Psoas muscle (tissue), 7 donors: ENCODE measurements at regions not wholly inside any gene's neighbourhood (a gene's known extent, or its start where the extent isn't known, plus 50 kb on each side); places are given as distances from the start of the nearest gene placed in this dataset.
A peak's percentile ranks its signal among the peaks of the same experiment; 100 is the strongest.

Source experiments
- ATAC-seq, 4 donors: fragments of 200-7000 bp; cut with Tn5 transposase; one replicate each; pipeline ENCODE4 v1.9.1; 2020; ENCODE audit warnings: moderate library complexity in 3 of 4, mild to moderate bottlenecking in 2 of 4
- DNase-seq, 2 donors: peaks; one replicate each; pipeline ENCODE4 v3.0.0-alpha.2; 2020
- H3K27ac ChIP-seq: fragments of 200-600 bp; one replicate; pipeline ENCODE4 v1.8.0; 2022
- H3K27me3 ChIP-seq, 3 donors: fragments of 200-600 bp in 1 of 3; one replicate each; pipeline versions ENCODE4 v1.6.1 to v1.8.0; 2013 to 2022; ENCODE audit warnings: low read length in 2 of 3, mild to moderate bottlenecking in 2 of 3, moderate library complexity in 1 of 3; ENCODE audit not compliant: insufficient read depth in 3 of 3
- H3K36me3 ChIP-seq, 2 donors: fragments of 200-600 bp in 1 of 2; one replicate each; pipeline versions ENCODE4 v1.6.1 to v1.8.0; 2013 to 2022; ENCODE audit warnings: low read depth in 1 of 2, mild to moderate bottlenecking in 1 of 2, moderate library complexity in 1 of 2; ENCODE audit not compliant: insufficient read depth in 1 of 2
- H3K4me1 ChIP-seq: fragments of 200-600 bp; one replicate; pipeline ENCODE4 v1.8.0; 2022
- H3K4me3 ChIP-seq: fragments of 200-600 bp; one replicate; pipeline ENCODE4 v1.8.0; 2022; ENCODE audit warnings: mild to moderate bottlenecking
- H3K9me3 ChIP-seq: fragments of 200-600 bp; one replicate; pipeline ENCODE4 v1.8.0; 2022
- CTCF ChIP-seq: fragments of 200-600 bp; IDR thresholded peaks from one replicate; pipeline ENCODE4 v1.8.0; 2022; ENCODE audit warnings: antibody characterized with exemption
- WGBS, 3 donors: extraction: QIAGEN DNeasy Blood & Tissue Kit; methylation state at CpG; one replicate each; pipeline versions ENCODE4 v1.1.6 to v1.1.7; 2013; 5-methylcytosine and 5-hydroxymethylcytosine counted together
- intact Hi-C, 2 donors: fragments of 100-400 bp; cut with DNase I; formaldehyde crosslinking; loops; one replicate each; pipeline versions ENCODE4 v1.11.0 to v1.14.2; 2022
- donor health status: healthy with polysubstance abuse.
- donor health status: DM: no; HTN: no; CAD: no; lungs with moderate emphysema.
- donor health status: Bipolar disorder and iron deficiency.
- donor health status: healthy.
- donor health status: DM: yes; HTN: yes; CAD: no.
- donor health status: DM: no; HTN: no; CAD: no.
- donor health status: DM: yes; HTN: yes; CAD: no.

- Histone ChIP-seq H3K36me3 (no peaks in the 10 kb centered on the region), H3K27ac (peak overlapping the region; percentile 74), H3K4me1 (peaks cover 44% of the 10 kb centered on the region), H3K4me3 (no peak overlapping the region), H3K9me3 (no peaks in the 10 kb centered on the region), H3K27me3 (no peaks in the 10 kb centered on the region)
- 67 to 83% (median 75%) methylated on average over 10 of the region's 10 CpGs for WGBS, 3 donors
- DNase-seq (peak in 1 of 2 donors; percentile 43), ATAC-seq (no peak)
- intact Hi-C loops = no loop called here
- TF ChIP-seq CTCF = no peak
These were observed 223.7 kb downstream of the SEC14L1 start for GRCh38 chr17:77364381-77364911.

DNA sequence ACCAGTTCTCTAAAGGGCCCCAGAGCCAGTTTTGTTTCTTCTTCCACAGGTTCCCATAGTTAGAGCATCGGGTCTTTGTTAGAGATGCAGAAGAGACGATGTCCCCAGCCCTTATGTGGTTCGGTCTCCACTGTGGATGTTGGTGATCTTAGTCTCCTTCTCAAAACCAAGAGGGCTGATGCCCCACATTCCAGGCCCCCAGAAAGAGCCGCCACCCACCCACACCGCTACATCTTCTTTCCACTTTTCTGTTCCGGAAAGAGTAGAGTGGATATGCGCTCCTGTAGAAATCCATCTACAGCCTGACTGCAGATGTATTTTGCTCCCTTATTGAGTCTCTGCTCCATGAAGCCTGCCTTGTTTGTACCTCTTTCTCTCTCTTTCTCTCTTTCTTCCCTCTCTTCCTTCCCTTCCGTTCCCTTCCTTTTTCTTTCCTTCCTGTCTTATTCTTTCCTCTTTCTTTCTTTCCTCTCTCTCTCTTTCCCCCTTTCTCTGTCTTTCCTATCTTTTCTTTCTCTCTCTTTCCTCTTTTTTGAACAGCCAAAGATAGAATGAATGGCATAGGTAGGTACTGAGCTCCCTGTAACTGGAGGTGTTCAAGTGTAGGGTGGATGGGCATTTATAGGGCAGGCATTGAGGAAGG lies 224.3 kb downstream of the SEC14L1 start:
- DNase-seq = no peak
- Histone ChIP-seq H3K4me1 (peaks cover 44% of the 10 kb centered on the region), H3K4me3 (no peak overlapping the region), H3K27me3 (no peaks in the 10 kb centered on the region), H3K36me3 (no peaks in the 10 kb centered on the region), H3K27ac (peak overlapping the region; percentile 74), H3K9me3 (no peaks in the 10 kb centered on the region)
- no peak for ATAC-seq
- intact Hi-C loops = no loop called here
- no peak for TF ChIP-seq CTCF
- 94 to 96% (median 94%) methylated on average over 8 of the region's 8 CpGs for WGBS, 3 donors

DNA sequence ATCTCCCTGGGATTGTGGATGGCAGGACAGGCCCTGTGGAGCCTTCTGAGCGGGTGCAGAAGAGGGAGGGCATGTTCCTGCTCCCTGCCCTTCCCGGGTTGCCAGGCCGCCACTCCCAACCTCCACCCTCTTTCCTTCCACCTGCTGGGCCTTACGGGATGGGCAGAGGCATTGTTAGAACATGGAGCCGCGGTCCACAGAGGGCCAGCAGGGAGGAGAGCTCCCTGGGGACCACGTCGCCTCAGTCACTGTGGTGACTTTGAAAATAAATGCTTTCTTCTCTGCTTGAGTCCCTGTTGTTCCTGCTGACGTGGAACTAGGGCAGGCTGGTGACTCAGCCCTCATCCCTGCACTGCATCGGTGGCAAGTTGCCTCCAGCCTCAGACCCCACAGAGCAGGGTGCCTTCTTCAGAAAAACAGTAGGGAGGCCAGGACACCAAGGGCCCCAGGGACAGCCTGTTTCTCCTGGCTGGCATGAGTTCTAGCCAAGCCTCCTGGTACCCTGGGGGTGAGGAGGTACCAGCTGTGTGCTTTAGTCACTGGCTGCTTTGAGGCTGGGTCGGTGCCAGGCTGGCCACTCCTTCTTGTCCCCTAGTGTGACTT lies 224.9 kb downstream of the SEC14L1 start:
- Histone ChIP-seq H3K27ac (peak overlapping the region; percentile 74), H3K36me3 (no peaks in the 10 kb centered on the region), H3K4me1 (peaks cover 48% of the 10 kb centered on the region), H3K4me3 (no peak overlapping the region), H3K9me3 (no peaks in the 10 kb centered on the region), H3K27me3 (no peaks in the 10 kb centered on the region)
- peak; percentile 80 to 94 for DNase-seq
- WGBS, 3 donors = 23 to 33% (median 24%) methylated on average over 11 of the region's 11 CpGs
- peak; percentile 80 to 89 (median 84) for ATAC-seq
- intact Hi-C loops = no loop called here
- TF ChIP-seq CTCF = no peak

DNA sequence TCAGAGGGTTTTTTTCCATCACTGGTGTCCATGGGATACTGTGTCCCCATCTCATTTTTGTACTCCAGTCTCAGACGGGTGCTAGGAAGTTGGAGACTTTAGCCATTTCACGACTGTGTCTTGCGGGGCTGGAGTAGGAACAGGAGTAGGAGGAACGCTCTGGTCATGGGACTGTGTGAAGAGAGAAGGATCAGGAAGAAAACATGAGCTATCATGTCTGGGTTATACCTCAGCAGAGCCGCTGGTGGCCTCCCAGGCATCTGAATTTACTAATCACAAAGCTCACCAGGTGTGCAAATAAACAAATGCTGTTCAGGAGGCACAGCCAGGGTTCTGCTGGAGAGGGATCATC lies 225.4 kb downstream of the SEC14L1 start:
- no peak for ATAC-seq

More for the DNA sequence above, 225.4 kb downstream of the SEC14L1 start:
- H3K4me3 ChIP-seq = no peak overlapping the region
- 24 to 56% (median 28%) methylated on average over 5 of the region's 5 CpGs for WGBS, 3 donors
- H3K4me1 ChIP-seq = peaks cover 53% of the 10 kb centered on the region
- DNase-seq = no peak
- no peak for TF ChIP-seq CTCF
- no peaks in the 10 kb centered on the region for H3K36me3 ChIP-seq
- peak overlapping the region; percentile 74 for H3K27ac ChIP-seq
- H3K9me3 ChIP-seq = no peaks in the 10 kb centered on the region
- H3K27me3 ChIP-seq = no peaks in the 10 kb centered on the region
- intact Hi-C loops = no loop called here
